Brain microvascular endothelial cell (primary cell): ENCODE measurements at regions not wholly inside any gene's neighbourhood (a gene's known extent, or its start where the extent isn't known, plus 50 kb on each side); places are given as distances from the start of the nearest gene placed in this dataset.
"Not testable (repeated sequence)": the region's sequence is repeated elsewhere in the genome, so short reads cannot be mapped to it uniquely, and the experiment has no call there.

Source experiments
- DNase-seq: peaks from one replicate; pipeline ENCODE4 v3.0.0-alpha.2; 2020
- H3K27ac ChIP-seq: fragments of 250-450 bp; sonication (Bioruptor Pico); 2 replicates; pipeline ENCODE4 v1.5.1; 2020; ENCODE audit warnings: mild to moderate bottlenecking, moderate library complexity
- H3K27me3 ChIP-seq: fragments of 250-450 bp; sonication (Bioruptor Pico); replicated peaks from 2 replicates; pipeline ENCODE4 v1.5.1; 2020; ENCODE audit warnings: mild to moderate bottlenecking
- H3K36me3 ChIP-seq: fragments of 250-450 bp; sonication (Bioruptor Pico); replicated peaks from 2 replicates; pipeline ENCODE4 v1.5.1; 2020; ENCODE audit warnings: mild to moderate bottlenecking
- H3K4me3 ChIP-seq: 2 replicates; pipeline ENCODE4 v1.5.1; 2011; ENCODE audit warnings: low read depth, mild to moderate bottlenecking, control low read depth, low read length, moderate library complexity
- in situ Hi-C: cut with HindIII; loops from 2 replicates; pipeline ENCODE4 v1.10.0; 2017; ENCODE audit warnings: low sequenced_read_pairs, low pct_ligation_motif_present
- TF ChIP-seq, protein P1 (sequence below): IDR thresholded peaks from 2 replicates; pipeline ENCODE4 v1.5.1; 2011; ENCODE audit warnings: low read depth, mild to moderate bottlenecking, moderate library complexity, low read length, control low read depth, inconsistent platforms; ENCODE audit errors: missing control alignments

DNA sequence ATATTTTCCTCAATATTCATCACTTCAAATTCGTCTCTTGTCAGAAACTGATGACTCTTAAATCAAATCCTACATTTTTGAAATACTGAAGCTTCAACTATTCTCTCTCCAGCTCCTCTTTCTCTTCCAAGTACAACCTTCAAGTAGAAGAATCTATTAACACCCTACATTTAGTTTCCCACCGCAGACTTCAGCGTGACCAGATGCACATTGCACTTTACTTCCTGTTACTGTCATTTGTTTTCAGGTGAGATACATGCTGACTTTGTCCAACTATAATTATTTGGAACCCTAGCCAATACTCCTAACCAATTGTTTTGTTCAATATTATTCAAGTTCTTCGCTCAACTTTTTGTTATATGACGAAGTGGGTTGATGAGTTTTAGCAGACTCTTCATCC, 116.0 kb downstream of the MRPL39 start:
- in situ Hi-C loops: no loop called here
- DNase-seq: no peak
- TF ChIP-seq, protein P1, sequence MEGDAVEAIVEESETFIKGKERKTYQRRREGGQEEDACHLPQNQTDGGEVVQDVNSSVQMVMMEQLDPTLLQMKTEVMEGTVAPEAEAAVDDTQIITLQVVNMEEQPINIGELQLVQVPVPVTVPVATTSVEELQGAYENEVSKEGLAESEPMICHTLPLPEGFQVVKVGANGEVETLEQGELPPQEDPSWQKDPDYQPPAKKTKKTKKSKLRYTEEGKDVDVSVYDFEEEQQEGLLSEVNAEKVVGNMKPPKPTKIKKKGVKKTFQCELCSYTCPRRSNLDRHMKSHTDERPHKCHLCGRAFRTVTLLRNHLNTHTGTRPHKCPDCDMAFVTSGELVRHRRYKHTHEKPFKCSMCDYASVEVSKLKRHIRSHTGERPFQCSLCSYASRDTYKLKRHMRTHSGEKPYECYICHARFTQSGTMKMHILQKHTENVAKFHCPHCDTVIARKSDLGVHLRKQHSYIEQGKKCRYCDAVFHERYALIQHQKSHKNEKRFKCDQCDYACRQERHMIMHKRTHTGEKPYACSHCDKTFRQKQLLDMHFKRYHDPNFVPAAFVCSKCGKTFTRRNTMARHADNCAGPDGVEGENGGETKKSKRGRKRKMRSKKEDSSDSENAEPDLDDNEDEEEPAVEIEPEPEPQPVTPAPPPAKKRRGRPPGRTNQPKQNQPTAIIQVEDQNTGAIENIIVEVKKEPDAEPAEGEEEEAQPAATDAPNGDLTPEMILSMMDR: no peak

DNA sequence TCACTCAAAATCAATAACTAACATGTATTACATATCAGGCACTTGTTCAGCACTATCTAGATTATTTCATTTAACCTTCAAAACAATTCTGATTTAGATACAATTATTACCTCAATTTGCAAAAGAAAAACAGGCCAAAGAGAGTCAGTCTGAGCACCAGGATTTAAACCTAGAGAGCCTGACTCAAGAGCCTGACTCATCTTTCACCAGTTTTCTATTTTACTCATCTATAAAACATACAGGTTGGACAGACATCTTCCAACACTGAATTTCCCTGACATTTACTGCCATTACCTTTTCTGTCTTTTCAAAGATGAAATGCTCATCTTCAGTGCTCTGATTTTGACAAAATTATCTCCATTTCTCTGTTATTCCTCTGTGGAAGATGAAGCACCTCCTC, 116.5 kb downstream of the MRPL39 start:
- DNase-seq: no peak
- TF ChIP-seq, protein P1: no peak
- H3K27me3 ChIP-seq: no peaks in the 10 kb centered on the region
- H3K36me3 ChIP-seq: no peaks in the 10 kb centered on the region
- in situ Hi-C loops: no loop called here
- H3K27ac ChIP-seq: no peak overlapping the region
- H3K4me3 ChIP-seq: no peak overlapping the region

More for the DNA sequence above, 116.0 kb downstream of the MRPL39 start:
- no peak overlapping the region for H3K27ac ChIP-seq
- H3K36me3 ChIP-seq: no peaks in the 10 kb centered on the region
- H3K27me3 ChIP-seq: no peaks in the 10 kb centered on the region
- H3K4me3 ChIP-seq: no peak overlapping the region

DNA sequence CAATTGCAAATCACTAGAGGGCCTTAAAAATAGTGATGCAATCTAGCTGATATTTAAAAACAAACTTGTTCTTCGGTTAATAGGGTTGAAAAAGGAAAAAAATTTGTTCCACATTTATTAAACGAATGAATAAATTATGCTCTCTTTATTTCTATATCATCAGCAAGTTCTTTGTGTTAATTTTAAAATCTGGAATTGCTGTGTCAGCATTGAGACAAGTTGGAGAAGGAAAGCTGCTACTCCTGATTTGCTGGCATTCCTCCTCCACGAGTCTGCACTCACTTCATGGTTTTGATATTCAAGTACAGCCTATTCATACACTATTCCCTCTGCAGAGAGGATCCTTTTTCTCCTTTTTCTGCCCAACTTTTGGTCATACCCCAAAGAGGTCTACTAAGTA, 117.6 kb downstream of the MRPL39 start:
- in situ Hi-C loops: no loop called here
- no peak overlapping the region for H3K4me3 ChIP-seq
- H3K27ac ChIP-seq: no peak overlapping the region
- H3K36me3 ChIP-seq: no peaks in the 10 kb centered on the region
- no peak for DNase-seq
- no peaks in the 10 kb centered on the region for H3K27me3 ChIP-seq
- TF ChIP-seq, protein P1: no peak

DNA sequence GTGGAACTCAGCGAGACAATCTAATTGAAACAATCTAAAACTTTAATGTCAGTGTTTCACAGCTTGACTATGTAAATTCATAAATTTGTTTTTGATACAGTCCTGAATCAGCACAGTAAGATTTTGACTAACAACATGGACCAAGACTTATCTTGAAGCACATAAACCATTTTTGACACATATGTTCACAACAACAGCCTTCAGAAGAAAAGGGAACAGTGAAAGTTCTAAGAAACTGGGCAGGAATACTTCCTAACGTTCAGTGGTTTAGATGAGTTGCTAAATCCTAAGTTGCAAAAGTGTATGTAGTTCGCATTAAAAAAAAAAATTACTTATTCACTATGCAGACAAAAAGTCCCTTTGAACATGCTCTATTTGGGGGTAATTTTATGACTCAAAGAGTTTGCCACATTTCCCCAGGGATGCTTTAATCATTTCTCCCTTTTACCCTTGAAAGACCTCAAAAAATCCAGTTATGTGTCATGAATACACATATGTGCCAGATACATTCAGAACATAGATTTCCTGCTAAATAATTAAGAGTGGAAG, 120.2 kb downstream of the MRPL39 start:
- no peak for DNase-seq
- TF ChIP-seq, protein P1: no peak
- no peak overlapping the region for H3K4me3 ChIP-seq
- H3K27me3 ChIP-seq: no peaks in the 10 kb centered on the region
- H3K36me3 ChIP-seq: no peaks in the 10 kb centered on the region
- in situ Hi-C loops: no loop called here
- no peak overlapping the region for H3K27ac ChIP-seq

DNA sequence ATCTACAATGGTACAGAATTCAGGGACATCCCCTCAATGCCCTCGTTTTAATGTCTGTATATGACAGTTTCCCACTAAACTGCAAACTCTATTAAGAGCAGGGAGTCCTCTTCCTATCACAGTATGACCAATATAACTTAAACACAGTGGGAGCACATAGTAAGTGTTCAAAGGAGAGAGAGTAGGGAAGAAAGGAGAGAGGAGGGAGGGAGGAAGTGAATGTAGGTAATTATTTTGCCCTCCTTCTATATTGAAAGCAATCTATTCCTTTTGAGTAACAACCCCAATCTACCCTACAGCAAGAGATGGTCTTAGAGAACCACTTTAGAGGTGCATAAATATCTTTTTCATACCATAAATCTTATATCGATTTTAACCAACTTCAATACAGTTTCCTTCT, 121.4 kb downstream of the MRPL39 start:
- Histone ChIP-seq H3K27me3 (no peaks in the 10 kb centered on the region), H3K36me3 (no peaks in the 10 kb centered on the region), H3K27ac (no peak overlapping the region), H3K4me3 (no peak overlapping the region)
- in situ Hi-C loops: no loop called here
- TF ChIP-seq, protein P1: no peak
- no peak for DNase-seq

DNA sequence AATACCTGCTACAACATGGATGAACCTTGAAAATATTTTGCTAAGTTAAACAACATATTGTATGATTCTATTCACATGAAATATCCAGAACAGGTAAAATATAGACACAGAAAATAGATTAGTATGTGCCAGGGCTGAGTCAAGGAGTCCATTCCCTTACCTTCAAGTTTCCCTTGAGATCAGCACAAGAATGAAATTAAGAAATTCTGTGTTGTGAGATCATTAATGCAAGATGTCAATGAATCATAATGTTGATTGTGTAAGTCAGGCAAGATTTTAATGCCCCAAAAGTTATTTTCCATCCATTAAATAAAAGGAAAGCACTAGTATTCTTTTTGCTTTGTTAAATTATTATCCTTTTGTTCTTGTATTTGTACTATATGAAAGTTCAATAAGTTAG, 139.4 kb downstream of the MRPL39 start:
- in situ Hi-C loops: no loop called here
- TF ChIP-seq, protein P1: no peak
- Histone ChIP-seq H3K36me3 (no peaks in the 10 kb centered on the region), H3K27me3 (no peaks in the 10 kb centered on the region), H3K27ac (no peak overlapping the region), H3K4me3 (no peak overlapping the region)
- no peak for DNase-seq

DNA sequence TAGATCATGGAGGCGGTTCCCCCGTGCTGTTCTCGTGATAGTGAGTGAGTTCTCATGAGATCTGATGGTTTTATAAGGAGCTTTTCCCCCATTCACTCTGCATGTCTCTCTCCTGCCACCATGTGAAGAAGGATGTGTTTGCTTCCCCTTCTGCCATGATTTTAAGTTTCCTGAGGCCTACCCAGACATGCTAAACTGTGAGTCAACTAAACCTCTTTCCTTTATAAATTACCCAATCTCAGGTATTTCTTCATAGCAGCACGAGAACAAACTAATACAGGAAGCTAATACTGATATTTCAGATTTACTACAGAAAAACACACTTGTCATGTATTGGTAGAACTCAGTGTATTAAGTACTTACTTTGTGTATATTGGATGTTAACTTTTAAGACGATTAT, 140.2 kb downstream of the MRPL39 start:
- H3K27me3 ChIP-seq, H3K27ac ChIP-seq, DNase-seq, H3K4me3 ChIP-seq, in situ Hi-C loops, H3K36me3 ChIP-seq: not testable (repeated sequence)
